Activated B cell treated with CpG ODN at 0.5 μM for 24 hours (primary cell): ENCODE measurements at regions not wholly inside any gene's neighbourhood (a gene's known extent, or its start where the extent isn't known, plus 50 kb on each side); places are given as distances from the start of the nearest gene placed in this dataset.

Experiments
- ATAC-seq: fragments of 200-7000 bp; cut with Tn5 transposase; one replicate; pipeline ENCODE4 v1.10.0; 2021; ENCODE audit warnings: low read depth, mild to moderate bottlenecking, moderate library complexity
- CTCF ChIA-PET: fragments of 350-600 bp; sonication (Branson Sonifier 250); formaldehyde crosslinking; loops from one replicate; lab custom pipeline; 2021; ENCODE audit warnings: antibody characterized with exemption; lab: Charles Lee
- POLR2A ChIA-PET: fragments of 350-600 bp; sonication (Branson Sonifier 250); formaldehyde crosslinking; loops from one replicate; lab custom pipeline; 2021; ENCODE audit warnings: antibody characterized with exemption; lab: Charles Lee
- DNase-seq: peaks from one replicate; pipeline ENCODE4 v3.0.0; 2022
- H3K27ac Mint-ChIP-seq: one replicate; pipeline ENCODE4 v1.8.0; 2020; ENCODE audit warnings: mixed read lengths
- H3K27me3 Mint-ChIP-seq: one replicate; pipeline ENCODE4 v1.8.0; 2021; ENCODE audit warnings: mixed read lengths
- H3K36me3 Mint-ChIP-seq: one replicate; pipeline ENCODE4 v1.8.0; 2021; ENCODE audit warnings: low read depth, mixed read lengths
- H3K4me1 Mint-ChIP-seq: one replicate; pipeline ENCODE4 v1.8.0; 2021; ENCODE audit warnings: mixed read lengths
- H3K4me3 Mint-ChIP-seq: one replicate; pipeline ENCODE4 v1.8.0; 2020; ENCODE audit warnings: mild to moderate bottlenecking, mixed read lengths
- H3K9me3 Mint-ChIP-seq: one replicate; pipeline ENCODE4 v1.8.0; 2020; ENCODE audit warnings: mixed read lengths
- intact Hi-C: fragments of 100-400 bp; cut with micrococcal nuclease; formaldehyde crosslinking; loops from one replicate; pipeline ENCODE4 v1.15.1; 2024
- TF ChIP-seq, protein P1 (sequence below): fragments of 200-600 bp; IDR thresholded peaks from one replicate; pipeline ENCODE4 v1.8.0; 2022; ENCODE audit warnings: antibody characterized with exemption, mild to moderate bottlenecking

GRCh38 chr2:136495636-136496035 lies 269.7 kb upstream of the THSD7B start:
- ChIA-PET POLR2A (no interaction called here), CTCF (no interaction called here)
- DNase-seq (no peak), ATAC-seq (no peak)
- Mint-ChIP-seq H3K36me3 (no peaks in the 10 kb centered on the region), H3K27me3 (peaks cover 8% of the 10 kb centered on the region), H3K27ac (no peak overlapping the region), H3K4me1 (peaks cover 3% of the 10 kb centered on the region), H3K4me3 (no peak overlapping the region), H3K9me3 (peaks cover 7% of the 10 kb centered on the region)
- intact Hi-C loops: no loop called here
- TF ChIP-seq, protein P1, sequence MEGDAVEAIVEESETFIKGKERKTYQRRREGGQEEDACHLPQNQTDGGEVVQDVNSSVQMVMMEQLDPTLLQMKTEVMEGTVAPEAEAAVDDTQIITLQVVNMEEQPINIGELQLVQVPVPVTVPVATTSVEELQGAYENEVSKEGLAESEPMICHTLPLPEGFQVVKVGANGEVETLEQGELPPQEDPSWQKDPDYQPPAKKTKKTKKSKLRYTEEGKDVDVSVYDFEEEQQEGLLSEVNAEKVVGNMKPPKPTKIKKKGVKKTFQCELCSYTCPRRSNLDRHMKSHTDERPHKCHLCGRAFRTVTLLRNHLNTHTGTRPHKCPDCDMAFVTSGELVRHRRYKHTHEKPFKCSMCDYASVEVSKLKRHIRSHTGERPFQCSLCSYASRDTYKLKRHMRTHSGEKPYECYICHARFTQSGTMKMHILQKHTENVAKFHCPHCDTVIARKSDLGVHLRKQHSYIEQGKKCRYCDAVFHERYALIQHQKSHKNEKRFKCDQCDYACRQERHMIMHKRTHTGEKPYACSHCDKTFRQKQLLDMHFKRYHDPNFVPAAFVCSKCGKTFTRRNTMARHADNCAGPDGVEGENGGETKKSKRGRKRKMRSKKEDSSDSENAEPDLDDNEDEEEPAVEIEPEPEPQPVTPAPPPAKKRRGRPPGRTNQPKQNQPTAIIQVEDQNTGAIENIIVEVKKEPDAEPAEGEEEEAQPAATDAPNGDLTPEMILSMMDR: no peak

- TF ChIP-seq, protein P1: no peak
- Mint-ChIP-seq H3K4me3 (no peak overlapping the region), H3K36me3 (no peaks in the 10 kb centered on the region), H3K27me3 (peaks cover 8% of the 10 kb centered on the region), H3K4me1 (peaks cover 3% of the 10 kb centered on the region), H3K9me3 (peaks cover 7% of the 10 kb centered on the region), H3K27ac (no peak overlapping the region)
- ChIA-PET POLR2A (no interaction called here), CTCF (no interaction called here)
- no peak for ATAC-seq
- intact Hi-C loops: no loop called here
- DNase-seq: no peak
Measured at GRCh38 chr2:136492901-136493300, 272.4 kb upstream of the THSD7B start.

DNA sequence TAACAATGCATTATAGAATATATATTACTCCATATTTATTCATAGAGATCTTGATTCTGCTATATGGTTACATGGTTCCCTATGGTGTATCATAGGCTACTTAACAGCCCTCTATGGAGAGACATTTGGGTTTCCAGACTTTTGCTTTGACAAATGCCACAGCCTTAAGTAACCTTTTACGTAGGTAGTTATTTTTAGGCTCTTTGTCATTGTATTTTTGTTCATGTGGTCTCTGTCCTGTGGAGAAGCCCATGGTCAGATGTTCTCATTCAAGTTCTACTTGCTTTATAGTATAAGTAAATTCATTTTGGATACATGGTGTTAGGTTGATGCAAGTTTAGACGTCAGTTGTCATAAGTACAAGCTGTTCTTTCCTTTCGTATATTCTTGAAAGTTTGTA lies 275.2 kb upstream of the THSD7B start:
- intact Hi-C loops: no loop called here
- H3K27me3 Mint-ChIP-seq: peaks cover 9% of the 10 kb centered on the region
- TF ChIP-seq, protein P1: no peak
- ChIA-PET POLR2A (no interaction called here), CTCF (no interaction called here)
- ATAC-seq (no peak), DNase-seq (no peak)
- no peak overlapping the region for H3K4me3 Mint-ChIP-seq
- H3K4me1 Mint-ChIP-seq: peaks cover 3% of the 10 kb centered on the region
- H3K36me3 Mint-ChIP-seq: no peaks in the 10 kb centered on the region
- peaks cover 5% of the 10 kb centered on the region for H3K9me3 Mint-ChIP-seq
- no peak overlapping the region for H3K27ac Mint-ChIP-seq

DNA sequence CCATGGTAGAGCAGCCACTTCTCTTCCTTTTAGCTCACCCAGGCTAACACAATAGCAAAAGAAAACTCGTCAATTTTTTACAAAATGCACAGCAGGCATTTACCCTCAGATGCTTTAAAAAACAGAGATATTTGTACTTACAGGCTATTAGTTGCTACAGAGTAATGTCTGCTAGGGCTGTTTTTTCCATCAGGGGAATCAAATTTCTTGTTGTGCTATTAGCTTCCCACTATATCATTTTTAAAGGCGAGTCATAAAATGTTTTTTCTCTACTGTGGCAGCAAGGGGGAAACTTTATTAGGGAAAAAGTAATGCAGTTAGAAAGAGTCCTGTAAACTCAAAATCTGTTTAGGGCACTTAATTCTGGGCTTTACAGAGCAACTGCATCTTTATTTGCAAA lies 277.9 kb upstream of the THSD7B start:
- no peaks in the 10 kb centered on the region for H3K36me3 Mint-ChIP-seq
- TF ChIP-seq, protein P1: no peak
- H3K27me3 Mint-ChIP-seq: peaks cover 11% of the 10 kb centered on the region
- H3K9me3 Mint-ChIP-seq: peaks cover 5% of the 10 kb centered on the region
- H3K4me3 Mint-ChIP-seq: no peak overlapping the region
- peaks cover 3% of the 10 kb centered on the region for H3K4me1 Mint-ChIP-seq
- DNase-seq (no peak), ATAC-seq (no peak)
- intact Hi-C loops: no loop called here
- ChIA-PET POLR2A (no interaction called here), CTCF (no interaction called here)
- no peak overlapping the region for H3K27ac Mint-ChIP-seq

- no peak overlapping the region for H3K4me3 Mint-ChIP-seq
- peaks cover 3% of the 10 kb centered on the region for H3K4me1 Mint-ChIP-seq
- no peak overlapping the region for H3K27ac Mint-ChIP-seq
- H3K9me3 Mint-ChIP-seq: no peaks in the 10 kb centered on the region
- ChIA-PET CTCF (no interaction called here), POLR2A (no interaction called here)
- H3K36me3 Mint-ChIP-seq: no peaks in the 10 kb centered on the region
- intact Hi-C loops: no loop called here
- TF ChIP-seq, protein P1: no peak
- DNase-seq: no peak
- peaks cover 5% of the 10 kb centered on the region for H3K27me3 Mint-ChIP-seq
- ATAC-seq: no peak
Measured at GRCh38 chr2:136486115-136486514, 279.2 kb upstream of the THSD7B start.
